ENCODE measurements at regions not wholly inside any gene's neighbourhood (a gene's known extent, or its start where the extent isn't known, plus 50 kb on each side); places are given as distances from the start of the nearest gene placed in this dataset.
"Not testable (repeated sequence)": the region's sequence is repeated elsewhere in the genome, so short reads cannot be mapped to it uniquely, and the experiment has no call there.

DNA sequence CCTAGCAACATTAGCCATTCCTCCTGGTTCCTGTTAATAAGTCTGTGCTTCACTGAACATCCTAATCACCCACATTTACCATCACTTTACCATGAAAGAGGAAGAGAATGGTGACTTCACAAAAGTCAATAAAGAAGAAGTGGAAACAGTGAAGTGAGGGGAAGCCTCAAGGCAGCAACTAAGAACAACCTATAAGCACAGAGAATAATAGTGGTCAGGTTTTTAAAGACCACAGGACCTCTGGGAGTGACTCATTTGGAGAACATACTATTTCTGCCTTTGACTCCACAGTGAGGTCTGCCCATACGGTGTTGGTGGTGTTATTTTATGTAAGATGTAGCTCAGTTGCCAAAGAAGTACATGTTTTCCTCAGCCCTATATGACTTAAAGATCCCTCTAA lies 86.0 kb upstream of the TET2 start:
- DNase-seq: no peak

DNA sequence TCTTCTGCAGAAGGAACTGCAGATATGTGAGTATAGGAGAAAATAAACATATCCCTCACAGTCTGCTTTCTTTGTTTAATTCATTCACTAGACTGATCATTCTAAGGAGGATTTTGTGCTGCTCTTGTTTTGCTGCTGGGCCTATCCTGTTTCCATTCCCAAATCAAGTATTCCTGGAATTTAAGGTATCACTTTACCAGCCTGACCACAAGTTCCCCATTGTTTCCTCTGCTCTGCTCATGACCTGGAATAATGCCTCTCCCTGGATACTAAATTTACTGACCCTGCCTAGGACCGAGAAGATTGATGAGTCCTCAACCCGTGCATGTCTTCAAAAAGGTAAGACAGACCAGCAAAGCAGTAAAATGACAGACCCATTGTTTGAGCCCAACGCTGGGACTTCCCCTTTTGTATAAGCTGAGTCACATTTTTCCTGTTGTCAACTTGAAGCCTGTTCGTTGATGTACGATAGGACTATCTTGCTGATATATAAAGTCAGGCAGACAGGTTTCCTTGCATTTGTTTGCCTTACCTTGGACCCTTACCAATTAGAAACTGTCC lies 85.5 kb upstream of the TET2 start:
- peak; percentile 9 for DNase-seq

DNA sequence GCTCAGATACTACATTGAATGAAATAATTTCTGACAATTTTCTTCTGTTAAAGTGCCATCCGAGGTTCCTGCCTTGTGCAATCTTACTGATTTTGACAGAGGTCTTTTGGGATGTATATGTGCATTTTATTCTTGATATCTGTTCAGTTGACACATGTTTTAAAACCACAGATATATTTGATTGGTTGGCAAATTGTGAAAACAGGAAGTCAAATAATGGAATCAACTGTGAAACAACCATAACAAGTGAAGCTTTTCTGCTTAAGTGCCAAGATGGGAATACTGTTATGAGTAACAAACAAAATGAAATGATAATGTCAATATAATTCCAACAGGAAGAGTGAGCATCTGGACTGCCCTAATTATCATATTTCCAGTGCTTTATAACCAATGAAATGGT lies 84.9 kb upstream of the TET2 start:
- no peak for DNase-seq

DNA sequence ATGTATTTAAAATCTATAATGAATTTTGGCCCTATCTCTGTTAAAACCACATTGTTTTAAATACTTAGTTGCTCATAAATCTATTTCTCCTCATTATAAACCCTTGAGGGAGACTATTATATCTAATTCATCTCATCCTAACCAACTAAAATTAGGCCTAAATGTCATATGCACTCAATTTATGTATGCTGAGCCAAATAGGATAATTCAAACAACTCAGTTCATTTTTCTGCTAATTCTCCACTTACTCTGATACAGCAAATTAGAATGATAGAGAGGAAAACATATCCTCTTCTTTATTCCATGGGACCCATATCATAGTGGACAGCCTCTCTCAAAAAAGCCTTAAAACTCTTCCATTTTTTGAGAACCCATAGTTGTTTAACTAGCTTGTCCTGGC lies 80.3 kb upstream of the TET2 start:
- no peak for DNase-seq

DNA sequence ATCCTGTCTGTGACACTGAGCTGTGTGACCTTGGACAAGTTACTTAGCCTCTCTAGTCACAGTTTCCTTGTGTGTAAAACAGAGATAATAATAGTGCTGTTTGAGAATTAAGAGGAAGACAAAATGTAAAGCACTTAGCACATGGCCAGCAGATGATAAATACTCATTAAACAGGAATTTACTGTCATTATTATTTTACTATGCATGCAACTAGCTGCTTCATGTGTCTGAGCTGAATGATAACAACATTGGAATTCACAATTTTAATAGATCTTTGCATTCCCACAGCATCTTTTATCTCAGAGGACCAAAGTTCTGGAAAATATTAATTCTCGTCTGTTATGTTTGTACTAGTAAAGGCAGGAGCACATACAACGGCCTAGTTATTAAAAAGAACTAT lies 79.2 kb upstream of the TET2 start:
- DNase-seq: no peak

DNA sequence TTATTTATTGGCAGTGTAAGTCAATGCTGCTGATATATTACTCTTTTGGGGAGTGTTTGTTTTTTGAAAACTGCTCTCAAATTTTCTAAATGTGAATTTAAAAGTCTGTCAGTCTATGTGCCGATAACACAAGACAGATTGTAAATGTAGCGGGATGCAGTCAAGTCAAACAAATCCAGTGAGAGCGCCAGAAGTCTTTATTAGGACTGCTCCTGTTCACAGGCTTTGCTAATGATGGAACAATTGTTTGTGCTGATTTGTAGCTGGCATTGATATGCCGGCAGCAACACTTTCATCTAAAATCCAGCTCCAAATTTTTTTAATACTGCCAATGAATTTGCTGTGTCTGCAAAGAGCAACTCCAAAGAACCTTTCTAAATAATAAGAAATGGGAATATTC lies 78.7 kb upstream of the TET2 start:
- DNase-seq: no peak

DNA sequence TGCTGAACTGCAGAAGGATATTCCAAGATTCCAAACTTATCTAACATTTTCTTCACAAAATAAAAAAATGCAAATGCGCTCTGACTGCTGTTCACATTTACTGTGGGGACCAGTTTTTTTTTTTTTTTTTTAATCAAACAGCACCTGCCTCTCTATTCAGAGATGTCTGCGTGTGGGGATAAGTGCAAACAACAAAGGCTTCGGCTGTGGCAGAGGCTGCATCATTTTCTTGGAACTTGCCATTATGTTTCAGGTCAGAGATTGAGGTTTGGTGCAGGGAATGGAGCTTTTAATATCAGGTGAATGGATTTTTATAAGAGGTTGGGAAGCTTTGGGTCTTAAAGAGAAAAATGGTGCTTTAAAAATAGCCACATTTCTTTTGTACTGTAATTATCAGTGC lies 78.2 kb upstream of the TET2 start:
- DNase-seq: no peak

DNA sequence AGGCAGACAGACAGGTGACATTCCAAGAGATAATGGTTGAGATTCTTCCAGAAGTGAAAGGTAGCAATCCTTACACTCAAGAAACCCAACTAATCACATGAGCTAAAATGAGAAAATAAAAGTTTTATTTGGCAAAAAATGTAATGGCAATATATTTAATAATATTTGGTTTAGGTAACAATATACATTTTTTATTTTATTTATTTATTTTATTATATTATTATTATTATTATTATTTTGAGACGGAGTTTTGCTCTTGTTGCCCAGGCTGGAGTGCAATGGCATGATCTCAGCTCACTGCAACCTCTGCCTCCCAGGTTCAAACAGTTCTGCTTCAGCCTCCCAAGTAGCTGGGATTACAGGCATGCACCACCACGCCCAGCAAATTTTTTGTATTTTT lies 74.6 kb upstream of the TET2 start:
- DNase-seq: not testable (repeated sequence)

DNA sequence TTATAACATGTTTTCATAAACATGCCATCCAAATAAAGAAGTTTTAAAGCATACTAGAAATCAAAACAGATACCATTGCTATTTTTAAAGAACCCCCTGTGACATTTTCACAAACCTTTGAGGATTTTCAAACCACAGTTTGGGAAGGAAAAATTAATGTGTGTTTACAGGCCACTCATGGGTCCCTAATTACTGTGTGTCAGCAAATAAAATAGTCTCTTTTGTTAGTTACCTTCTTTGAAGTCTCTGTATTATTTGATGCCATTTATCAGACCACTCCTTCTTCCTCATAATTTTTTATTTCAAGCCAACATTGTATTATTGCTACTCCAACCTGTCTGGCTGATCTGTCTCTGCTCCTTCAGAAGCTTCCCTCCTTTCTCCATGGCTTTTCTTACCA lies 72.6 kb upstream of the TET2 start:
- DNase-seq: no peak

DNA sequence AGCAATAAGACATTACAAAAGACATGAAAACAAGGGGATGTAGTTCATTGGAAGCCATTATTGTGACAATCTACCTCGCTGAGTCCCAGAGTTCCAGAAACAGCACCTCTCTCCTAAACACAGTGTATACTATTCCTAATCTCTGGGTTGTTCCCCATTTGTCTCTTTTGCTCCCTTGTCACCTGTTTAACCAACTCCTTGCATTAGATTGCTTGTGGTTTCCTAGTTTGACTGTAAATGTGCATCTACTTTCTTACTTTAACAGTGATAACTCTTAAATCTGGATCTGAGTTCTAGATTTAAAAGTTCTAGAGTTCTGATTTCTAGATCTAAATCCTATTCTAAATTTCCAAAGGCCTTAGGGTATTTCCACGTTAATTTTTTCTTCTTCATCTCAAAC lies 71.6 kb upstream of the TET2 start:
- DNase-seq: no peak

DNA sequence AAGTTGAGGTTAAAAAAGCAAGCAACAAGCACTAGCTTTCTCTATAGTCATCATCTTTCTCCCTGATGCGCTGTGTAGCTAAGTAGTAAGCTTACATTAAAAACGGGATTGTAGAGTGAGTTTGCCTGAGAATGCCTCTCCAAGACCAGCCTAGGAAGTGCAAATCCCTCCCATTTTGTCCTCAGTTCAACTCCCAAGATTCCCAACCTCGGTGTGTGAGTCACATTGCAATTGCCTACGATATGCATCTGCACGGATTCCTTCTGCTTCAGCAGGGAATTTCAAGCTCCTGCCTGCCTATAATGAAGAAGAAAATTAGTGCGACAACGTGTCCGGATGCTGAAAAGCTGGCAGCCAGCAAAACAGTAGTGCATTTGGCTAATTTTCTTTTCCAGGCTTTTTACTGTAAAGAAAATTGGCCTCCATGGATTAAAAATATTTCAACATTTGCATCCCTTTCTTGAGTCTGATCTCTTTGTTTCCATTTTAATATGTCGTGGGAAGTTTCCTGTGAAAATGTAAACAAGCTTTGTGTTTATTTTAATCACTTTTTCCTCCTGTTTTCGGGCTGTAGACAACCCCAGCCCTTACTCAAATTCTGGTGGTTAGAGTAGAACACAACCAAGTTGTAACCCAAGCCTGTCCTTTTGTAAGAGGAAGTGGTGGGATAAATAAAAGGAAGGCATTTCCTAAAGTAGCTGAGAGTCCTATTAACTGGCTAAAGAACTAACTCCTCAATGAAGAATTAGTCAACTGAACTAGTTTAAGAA lies 58.4 kb upstream of the TET2 start:
- DNase-seq: no peak

DNA sequence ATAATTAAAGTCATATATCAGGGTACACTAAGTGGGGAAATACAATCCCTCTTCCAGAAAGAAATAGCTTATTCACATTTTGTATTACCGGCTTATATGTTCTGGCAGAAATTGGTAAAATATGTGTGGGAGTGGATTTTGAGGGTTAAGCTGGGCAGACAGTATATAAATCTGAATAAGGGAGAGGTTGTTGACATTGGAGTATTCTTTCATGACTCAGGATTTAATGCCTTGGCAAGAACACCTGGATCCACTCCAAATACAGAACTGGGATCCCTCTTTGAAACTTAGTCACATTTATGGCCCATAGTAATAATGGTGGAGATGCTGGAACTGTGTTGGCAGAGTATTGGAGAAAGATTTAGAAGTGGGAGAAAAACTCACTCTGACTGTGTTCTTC lies 54.3 kb upstream of the TET2 start:
- DNase-seq: no peak

DNA sequence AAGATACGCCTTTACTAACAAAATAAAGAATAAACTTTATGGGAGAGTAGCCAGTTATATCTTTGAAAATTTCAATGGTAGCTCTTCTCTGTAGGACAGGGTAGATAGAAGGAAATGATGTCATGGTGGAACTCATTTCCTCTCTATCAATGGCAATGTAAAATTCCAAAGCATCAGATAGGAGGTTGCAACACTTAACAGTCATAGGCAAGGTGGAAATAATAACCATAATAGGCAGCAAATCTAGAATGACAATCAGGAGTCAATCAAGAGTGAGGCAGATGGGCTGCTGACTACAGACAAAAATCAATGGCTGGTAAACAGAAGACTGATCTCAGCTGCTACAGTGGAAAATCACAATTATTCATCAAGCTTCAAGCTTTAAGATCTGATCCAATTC lies 53.9 kb upstream of the TET2 start:
- no peak for DNase-seq

DNA sequence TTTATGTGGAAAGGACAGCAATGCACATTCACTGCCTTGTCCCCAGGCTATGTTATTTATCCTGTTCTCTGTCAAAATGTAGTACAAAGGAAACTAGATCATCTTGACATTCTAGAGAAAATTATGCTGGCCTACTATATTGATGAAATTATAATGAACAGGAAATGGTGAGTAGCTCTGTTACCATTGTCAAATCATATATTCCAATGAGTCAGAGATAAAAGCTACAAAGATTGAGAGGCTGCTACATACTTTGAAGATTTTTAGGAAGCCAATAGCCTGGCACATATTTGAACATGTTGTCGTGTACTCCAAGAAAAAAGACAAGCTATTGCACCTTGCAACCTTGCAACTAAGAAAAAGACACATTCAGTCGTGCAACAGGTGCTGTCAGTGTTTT lies 52.7 kb upstream of the TET2 start:
- DNase-seq: no peak

All from activated gamma-delta T cell treated with Interleukin-2 at 50 U/mL for 16 hours (primary cell).